Skeletal muscle satellite cell (primary cell): ENCODE measurements at regions not wholly inside any gene's neighbourhood (a gene's known extent, or its start where the extent isn't known, plus 50 kb on each side); places are given as distances from the start of the nearest gene placed in this dataset.

ENCODE experiments used
- H3K27me3 ChIP-seq: 2 replicates; pipeline ENCODE4 v1.7.0; 2013; ENCODE audit warnings: low read length; ENCODE audit not compliant: control insufficient read depth, insufficient read depth
- H3K36me3 ChIP-seq: 2 replicates; pipeline ENCODE4 v1.7.0; 2013; ENCODE audit warnings: mild to moderate bottlenecking, control low read depth, low read length; ENCODE audit not compliant: insufficient read depth
- H3K4me1 ChIP-seq: 2 replicates; pipeline ENCODE4 v1.7.0; 2013; ENCODE audit warnings: low read length; ENCODE audit not compliant: control insufficient read depth, insufficient read depth
- H3K4me2 ChIP-seq: 2 replicates; pipeline ENCODE4 v1.7.0; 2013; ENCODE audit warnings: mild to moderate bottlenecking, low read length
- H3K4me3 ChIP-seq: 2 replicates; pipeline ENCODE4 v1.7.0; 2013; ENCODE audit warnings: low read length
- H3K9ac ChIP-seq: 2 replicates; pipeline ENCODE4 v1.7.0; 2013; ENCODE audit warnings: mild to moderate bottlenecking, low read depth, low read length, moderate library complexity
- H3K9me3 ChIP-seq: replicated peaks from 2 replicates; pipeline ENCODE4 v1.7.0; 2013; ENCODE audit warnings: mild to moderate bottlenecking, control low read depth, low read length

- Histone ChIP-seq H3K4me3 (no peak overlapping the region), H3K36me3 (no peaks in the 10 kb centered on the region), H3K9ac (no peak overlapping the region), H3K9me3 (no peaks in the 10 kb centered on the region), H3K4me2 (no peak overlapping the region), H3K27me3 (no peaks in the 10 kb centered on the region), H3K4me1 (peaks cover 45% of the 10 kb centered on the region)
Observed at GRCh38 chr20:50425076-50425475, 85.1 kb upstream of the PTPN1 start.

- Histone ChIP-seq H3K4me1 (peaks cover 62% of the 10 kb centered on the region), H3K4me2 (peak overlapping the region; percentile 33), H3K36me3 (no peaks in the 10 kb centered on the region), H3K27me3 (no peaks in the 10 kb centered on the region), H3K4me3 (no peak overlapping the region), H3K9me3 (no peaks in the 10 kb centered on the region), H3K9ac (peak overlapping the region; percentile 24)
Observed at GRCh38 chr20:50426866-50427718, 83.1 kb upstream of the PTPN1 start.

GRCh38 chr20:50427719-50428083 lies 82.5 kb upstream of the PTPN1 start:
- peaks cover 58% of the 10 kb centered on the region for H3K4me1 ChIP-seq
- peak overlapping the region; percentile 24 for H3K9ac ChIP-seq
- no peak overlapping the region for H3K4me3 ChIP-seq
- H3K4me2 ChIP-seq = peak overlapping the region; percentile 33
- no peaks in the 10 kb centered on the region for H3K27me3 ChIP-seq
- no peaks in the 10 kb centered on the region for H3K9me3 ChIP-seq
- H3K36me3 ChIP-seq = no peaks in the 10 kb centered on the region

- peak overlapping the region; percentile 33 for H3K4me2 ChIP-seq
- no peaks in the 10 kb centered on the region for H3K36me3 ChIP-seq
- H3K27me3 ChIP-seq = no peaks in the 10 kb centered on the region
- no peaks in the 10 kb centered on the region for H3K9me3 ChIP-seq
- peaks cover 57% of the 10 kb centered on the region for H3K4me1 ChIP-seq
- peak overlapping the region; percentile 24 for H3K9ac ChIP-seq
- no peak overlapping the region for H3K4me3 ChIP-seq
Observed at GRCh38 chr20:50428097-50428828, 81.9 kb upstream of the PTPN1 start.

GRCh38 chr20:50429412-50429811 lies 80.8 kb upstream of the PTPN1 start:
- Histone ChIP-seq H3K9ac (peak overlapping the region; percentile 25), H3K27me3 (no peaks in the 10 kb centered on the region), H3K9me3 (no peaks in the 10 kb centered on the region), H3K4me2 (peak overlapping the region; percentile 28), H3K4me1 (peaks cover 46% of the 10 kb centered on the region), H3K36me3 (no peaks in the 10 kb centered on the region), H3K4me3 (no peak overlapping the region)

- Histone ChIP-seq H3K4me1 (peaks cover 52% of the 10 kb centered on the region), H3K4me3 (peak overlapping the region; percentile 47), H3K27me3 (no peaks in the 10 kb centered on the region), H3K4me2 (peak overlapping the region; percentile 71), H3K36me3 (no peaks in the 10 kb centered on the region), H3K9ac (peak overlapping the region; percentile 79), H3K9me3 (no peaks in the 10 kb centered on the region)
Observed at GRCh38 chr20:50431066-50431450, 79.1 kb upstream of the PTPN1 start.

GRCh38 chr20:50433001-50433761 lies 77.0 kb upstream of the PTPN1 start:
- no peak overlapping the region for H3K4me2 ChIP-seq
- no peaks in the 10 kb centered on the region for H3K36me3 ChIP-seq
- H3K4me3 ChIP-seq = no peak overlapping the region
- peaks cover 43% of the 10 kb centered on the region for H3K4me1 ChIP-seq
- no peak overlapping the region for H3K9ac ChIP-seq
- H3K9me3 ChIP-seq = no peaks in the 10 kb centered on the region
- H3K27me3 ChIP-seq = no peaks in the 10 kb centered on the region

- H3K36me3 ChIP-seq = no peaks in the 10 kb centered on the region
- no peaks in the 10 kb centered on the region for H3K9me3 ChIP-seq
- H3K27me3 ChIP-seq = no peaks in the 10 kb centered on the region
- no peak overlapping the region for H3K4me2 ChIP-seq
- H3K4me1 ChIP-seq = peaks cover 47% of the 10 kb centered on the region
- H3K9ac ChIP-seq = no peak overlapping the region
- H3K4me3 ChIP-seq = no peak overlapping the region
Observed at GRCh38 chr20:50434321-50434652, 75.9 kb upstream of the PTPN1 start.

GRCh38 chr20:50434653-50435396 lies 75.4 kb upstream of the PTPN1 start:
- Histone ChIP-seq H3K9ac (no peak overlapping the region), H3K4me1 (peaks cover 47% of the 10 kb centered on the region), H3K4me2 (no peak overlapping the region), H3K36me3 (no peaks in the 10 kb centered on the region), H3K4me3 (no peak overlapping the region), H3K9me3 (no peaks in the 10 kb centered on the region), H3K27me3 (no peaks in the 10 kb centered on the region)

- H3K36me3 ChIP-seq = no peaks in the 10 kb centered on the region
- no peaks in the 10 kb centered on the region for H3K9me3 ChIP-seq
- H3K27me3 ChIP-seq = no peaks in the 10 kb centered on the region
- peaks cover 48% of the 10 kb centered on the region for H3K4me1 ChIP-seq
- H3K4me2 ChIP-seq = no peak overlapping the region
- no peak overlapping the region for H3K4me3 ChIP-seq
- H3K9ac ChIP-seq = no peak overlapping the region
Observed at GRCh38 chr20:50435397-50436051, 74.7 kb upstream of the PTPN1 start.
